ENCODE measurements at regions not wholly inside any gene's neighbourhood (a gene's known extent, or its start where the extent isn't known, plus 50 kb on each side); places are given as distances from the start of the nearest gene placed in this dataset.

- no peak for TF ChIP-seq CTCF (conservative IDR thresholded peaks at IDR 0.05; ENCODE audit: low read depth, low read length)
- TF ChIP-seq EZH2 (IDR thresholded peaks at IDR 0.05; ENCODE audit: borderline replicate concordance, low read depth, low read length, poor library complexity, severe bottlenecking) = no peak
These were observed 115.5 kb upstream of the ISX start for GRCh38 chr22:34950489-34950888.

Measured in A673 (cell line).